Activated T-helper 1 cell treated with anti-CD3 and anti-CD28 coated beads, Interleukin-2, amount 50 U/mL, for 16 hours (primary cell): ENCODE measurements at regions not wholly inside any gene's neighbourhood (a gene's known extent, or its start where the extent isn't known, plus 50 kb on each side); places are given as distances from the start of the nearest gene placed in this dataset.
"Not testable (repeated sequence)": the region's sequence is repeated elsewhere in the genome, so short reads cannot be mapped to it uniquely, and the experiment has no call there.

Experiments used
- DNase-seq, 2 donors: peaks; one replicate each; pipeline ENCODE4 v3.0.0-alpha.2; 2020; ENCODE audit warnings: low read depth in 1 of 2, low spot score in 1 of 2

DNA sequence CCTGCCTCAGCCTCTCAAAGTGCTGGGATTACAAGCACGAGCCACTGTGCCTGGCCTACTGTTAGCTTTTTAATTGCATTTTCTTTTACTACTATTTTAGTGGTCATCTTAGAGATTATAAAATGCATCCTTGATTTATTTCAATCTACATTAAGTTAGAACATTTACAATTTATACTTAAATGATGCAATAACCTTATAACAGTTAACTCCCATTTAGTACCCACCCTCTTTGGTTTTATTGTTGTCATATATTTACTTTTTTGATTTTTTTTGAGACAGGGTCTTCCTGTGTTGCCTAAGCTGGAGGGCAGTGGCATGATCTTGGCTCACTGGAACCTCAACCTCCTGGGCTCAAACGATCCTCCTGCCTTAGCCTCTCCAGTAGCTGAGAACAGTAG lies 77.3 kb downstream of the PPCDC start:
- no peak for DNase-seq

DNA sequence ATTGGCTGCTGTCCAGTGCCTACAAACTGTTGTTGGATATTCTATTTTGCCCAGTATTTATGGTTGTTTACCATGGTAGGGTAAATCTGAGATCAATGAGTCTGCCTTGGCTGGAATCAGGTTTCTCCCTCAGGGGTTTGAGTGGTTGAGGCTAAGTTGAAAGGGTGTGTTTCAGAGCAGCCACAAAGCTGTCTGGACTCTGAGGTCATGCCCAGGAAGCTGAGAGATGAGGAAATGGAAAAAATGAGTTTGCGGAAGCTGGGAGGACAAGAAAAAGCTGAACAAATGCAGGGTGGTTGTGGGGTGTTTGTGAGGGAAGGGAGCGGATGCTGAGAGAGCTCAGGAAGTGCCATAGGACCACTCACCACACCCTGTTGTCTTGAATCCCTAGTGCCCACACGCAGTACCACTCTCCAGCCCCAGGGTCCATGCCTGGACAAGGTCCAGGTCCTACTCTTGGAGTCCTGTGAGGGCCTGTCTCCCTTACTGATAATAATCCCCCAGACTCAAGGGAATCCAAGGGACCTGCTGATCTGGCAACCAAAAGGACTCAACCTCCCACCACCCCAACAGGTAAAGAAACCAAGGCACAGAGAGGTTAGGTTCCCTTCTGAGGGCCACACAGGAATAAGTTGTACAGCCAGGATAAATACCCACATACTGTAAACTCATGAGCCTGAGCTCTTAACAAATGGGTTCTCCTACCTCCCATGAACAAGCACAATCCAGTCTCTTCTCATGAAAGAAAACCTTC lies 81.6 kb downstream of the PPCDC start:
- DNase-seq, result no peak

- no peak for DNase-seq
Measured at GRCh38 chr15:75107516-75107907, 84.1 kb downstream of the PPCDC start.

DNA sequence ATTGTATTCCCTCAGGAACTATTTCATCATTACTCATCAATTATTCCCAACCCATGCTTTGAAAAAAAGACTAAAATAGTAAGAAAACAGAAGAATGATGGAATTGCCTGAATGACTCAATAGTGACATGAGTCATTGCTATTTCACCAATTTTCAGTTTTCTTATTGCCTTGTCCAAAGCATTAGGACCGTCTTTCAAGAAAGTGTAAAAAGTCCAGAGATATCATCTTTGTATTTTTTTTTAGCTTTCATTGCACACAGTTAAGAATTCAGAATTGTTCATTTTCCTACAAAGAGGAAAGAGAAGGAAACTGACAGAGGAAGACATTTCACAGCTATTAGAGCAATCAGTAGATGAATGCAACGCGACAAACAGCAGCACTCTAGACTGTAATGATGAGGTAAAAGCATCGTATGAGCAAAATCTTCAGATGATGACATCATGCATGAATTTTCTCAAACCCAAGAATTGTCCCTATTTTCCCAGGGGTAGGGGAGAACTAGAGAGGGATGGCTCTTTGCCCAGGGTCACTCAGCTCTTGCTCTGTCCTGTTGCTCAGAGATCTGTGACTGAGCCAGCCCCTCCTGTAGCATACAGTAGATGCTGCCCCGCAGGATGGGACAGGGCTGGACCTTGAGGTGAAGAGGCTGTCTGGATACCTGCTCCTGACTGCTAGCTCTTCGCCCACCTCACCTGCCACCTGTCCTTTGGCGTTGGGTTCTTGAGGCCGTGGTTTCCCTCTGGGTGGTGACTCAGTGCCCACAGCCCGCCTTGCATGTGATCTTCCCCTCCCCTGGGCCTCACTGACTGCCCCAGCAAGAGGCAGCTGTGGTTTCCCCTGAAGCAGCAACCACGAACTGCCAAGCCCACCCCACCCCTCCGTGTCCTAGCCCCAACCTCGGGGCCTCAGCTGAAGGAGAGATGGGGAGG lies 84.8 kb downstream of the PPCDC start:
- DNase-seq, result peak in 1 of 2 donors; percentile 26

DNA sequence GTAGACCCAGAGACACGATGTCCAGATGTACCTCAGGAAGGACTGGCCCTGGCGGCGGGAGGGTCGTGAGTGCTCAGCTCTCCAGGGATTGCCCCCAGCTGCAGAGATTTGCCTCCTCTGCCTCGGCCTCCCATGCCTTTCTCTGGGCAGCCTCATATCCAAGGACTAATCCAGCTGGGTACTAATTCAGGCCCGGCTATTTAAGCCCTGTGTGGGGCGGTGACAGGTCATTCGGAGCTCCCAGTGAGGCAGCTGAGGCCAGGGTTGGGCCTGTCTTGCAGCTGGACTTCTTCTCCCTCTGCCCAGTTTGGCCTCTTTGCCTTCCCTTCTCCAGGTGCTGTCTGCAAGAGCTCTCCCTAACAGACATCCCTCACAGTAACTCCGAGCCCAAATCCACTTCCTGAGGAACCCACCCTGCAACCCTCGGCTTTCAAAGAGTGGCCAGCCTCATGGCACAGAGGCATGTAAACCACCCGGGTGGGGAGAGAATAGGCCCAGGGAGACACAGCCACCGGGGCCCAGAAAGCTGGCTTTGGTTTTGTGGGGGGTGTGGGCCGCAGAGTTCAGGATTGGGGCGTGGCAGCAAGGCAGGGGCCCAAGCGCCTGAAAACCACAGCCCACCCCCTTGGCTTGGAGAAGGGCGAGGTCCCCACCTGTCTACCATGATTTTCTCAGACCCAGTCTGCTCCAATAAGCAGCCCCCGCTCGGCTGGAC lies 85.8 kb downstream of the PPCDC start:
- no peak for DNase-seq

DNA sequence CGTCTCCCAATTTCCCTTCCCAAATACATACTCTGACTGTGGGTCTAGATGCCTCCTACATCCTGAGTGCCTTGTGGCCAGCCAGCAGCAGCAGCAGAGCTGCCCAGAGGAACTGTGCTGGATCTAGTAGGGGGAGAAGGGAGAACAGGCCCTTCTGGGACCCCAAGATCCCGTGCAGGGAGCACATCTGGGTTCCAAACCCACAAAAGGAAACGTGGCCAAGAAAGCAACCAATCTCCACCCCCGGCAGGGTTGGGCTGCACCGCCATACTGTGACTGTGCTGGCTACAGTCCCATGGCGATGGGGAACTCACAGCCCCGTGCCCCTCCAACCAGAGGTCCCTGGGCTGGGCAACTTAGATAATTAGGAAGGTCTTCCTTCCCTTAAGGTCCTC lies 86.3 kb downstream of the PPCDC start:
- DNase-seq, result no peak

- DNase-seq, result no peak
Measured at GRCh38 chr15:75112278-75112847, 89.0 kb downstream of the PPCDC start.

GRCh38 chr15:75112848-75113492 lies 88.7 kb upstream of the C15orf39 start:
- no peak for DNase-seq

DNA sequence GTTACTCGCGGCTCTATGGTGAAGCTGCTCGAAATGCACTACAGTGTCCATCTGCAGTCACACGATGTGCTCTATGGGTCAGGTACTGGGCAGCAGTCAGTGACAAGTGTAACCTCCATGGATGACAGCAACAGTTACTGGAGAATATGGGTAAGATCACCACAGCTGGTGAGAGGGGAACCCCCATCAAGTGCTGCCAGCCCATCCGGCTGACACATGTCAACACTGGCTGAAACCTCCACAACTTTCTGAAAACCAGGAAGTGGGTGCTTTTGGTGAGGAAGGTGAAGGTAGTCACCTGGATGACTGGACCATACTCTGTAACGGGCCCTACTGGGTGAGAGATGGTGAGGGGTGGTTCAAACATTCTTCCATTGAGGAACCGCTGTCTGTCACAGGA lies 87.4 kb upstream of the C15orf39 start:
- no peak for DNase-seq

DNA sequence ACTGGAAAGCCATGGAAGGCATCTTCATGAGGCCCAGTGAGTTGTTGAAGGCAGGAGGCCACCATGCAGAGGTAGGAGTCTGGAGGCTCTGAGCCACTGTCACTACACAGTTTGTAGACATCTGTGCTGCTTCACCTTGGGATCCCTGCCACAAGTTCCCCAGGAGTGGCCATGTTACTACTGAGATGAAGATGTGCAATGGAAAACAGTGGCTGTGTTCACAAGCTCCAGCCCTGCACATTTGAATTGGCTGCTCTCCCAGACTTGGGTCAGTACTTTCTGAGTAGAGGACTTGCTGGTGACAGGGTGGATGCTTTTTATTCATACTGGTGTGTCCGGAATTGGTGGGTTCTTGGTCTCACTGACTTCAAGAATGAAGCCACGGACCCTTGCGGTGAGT lies 86.9 kb upstream of the C15orf39 start:
- no peak for DNase-seq

GRCh38 chr15:75115411-75115913 lies 86.2 kb upstream of the C15orf39 start:
- not testable (repeated sequence) for DNase-seq

GRCh38 chr15:75116143-75116542 lies 85.5 kb upstream of the C15orf39 start:
- not testable (repeated sequence) for DNase-seq

DNA sequence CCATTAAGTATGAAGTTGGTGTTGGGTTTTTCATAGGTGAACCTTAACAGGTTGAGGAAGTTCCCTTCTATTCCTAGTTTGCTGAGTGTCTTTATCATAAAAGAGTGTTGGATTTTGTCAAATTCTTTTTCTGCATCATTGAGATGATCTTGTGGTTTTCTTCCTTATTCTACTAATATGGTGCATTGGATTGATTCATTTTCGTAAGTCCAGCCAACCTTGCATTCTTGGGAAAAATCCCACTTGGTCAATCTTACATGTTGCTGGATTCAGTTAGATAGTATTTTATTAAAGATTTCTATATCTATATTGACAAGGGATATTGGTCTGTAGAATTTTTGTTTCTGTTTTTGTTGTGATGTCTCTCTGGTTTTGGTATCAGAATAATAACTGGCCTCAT lies 83.7 kb upstream of the C15orf39 start:
- DNase-seq, result no peak

DNA sequence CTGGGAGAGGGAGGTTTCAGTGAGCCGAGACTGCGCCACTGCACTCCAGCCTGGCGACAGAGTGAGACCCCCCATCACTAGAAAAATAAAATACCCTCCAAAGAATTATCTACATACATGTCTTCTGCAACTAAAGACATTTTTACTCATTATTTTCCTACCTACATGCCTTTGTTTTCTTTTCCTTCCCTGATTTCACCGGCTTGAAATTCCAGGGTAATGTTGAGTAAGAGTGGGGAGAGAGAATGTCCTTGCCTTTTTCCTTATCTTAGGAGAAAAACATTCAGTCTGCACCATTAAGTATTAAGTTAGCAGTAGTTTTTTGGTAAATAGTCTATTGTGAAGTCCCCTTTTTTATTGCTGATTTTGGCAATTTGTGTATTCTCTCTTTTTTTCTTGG lies 82.4 kb upstream of the C15orf39 start:
- not testable (repeated sequence) for DNase-seq

DNA sequence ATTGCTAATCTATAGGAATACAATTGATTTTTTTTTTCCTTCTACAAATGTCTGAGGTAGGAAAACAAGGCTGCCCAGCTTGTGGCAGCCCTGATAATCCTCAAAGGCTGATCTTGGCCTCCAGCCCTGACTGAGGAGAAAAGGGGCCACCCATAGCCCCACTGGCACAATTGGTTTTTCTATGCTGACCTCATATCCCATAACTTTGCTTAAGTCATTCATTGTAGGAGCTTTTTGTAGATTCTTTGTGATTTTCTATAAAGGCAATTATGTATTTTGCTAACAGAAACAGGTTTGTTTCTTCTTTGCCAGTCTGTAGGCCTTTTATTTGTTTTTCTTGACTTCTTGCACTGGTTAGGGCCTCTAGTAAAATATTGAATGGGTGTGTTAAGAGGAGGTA lies 80.2 kb upstream of the C15orf39 start:
- DNase-seq, result no peak

DNA sequence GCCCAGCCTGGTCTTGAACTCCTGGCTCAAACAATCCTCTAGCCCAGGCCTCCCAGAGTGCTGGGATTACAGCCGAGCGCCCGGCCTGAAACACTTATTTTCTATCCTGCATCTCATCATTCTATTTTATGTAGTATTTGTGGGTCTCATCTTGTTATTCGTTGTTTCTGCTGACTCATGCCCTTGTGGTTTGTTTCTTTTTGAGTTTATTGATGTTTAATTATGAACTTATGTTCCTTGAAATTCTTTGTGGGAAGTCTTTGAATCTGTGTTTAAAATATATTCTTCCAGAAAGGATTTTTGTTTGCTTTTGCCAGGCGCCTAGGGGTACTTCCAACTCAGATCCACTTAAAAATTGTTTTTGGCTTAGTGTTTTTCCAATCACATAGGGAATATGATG lies 78.3 kb upstream of the C15orf39 start:
- no peak for DNase-seq

DNA sequence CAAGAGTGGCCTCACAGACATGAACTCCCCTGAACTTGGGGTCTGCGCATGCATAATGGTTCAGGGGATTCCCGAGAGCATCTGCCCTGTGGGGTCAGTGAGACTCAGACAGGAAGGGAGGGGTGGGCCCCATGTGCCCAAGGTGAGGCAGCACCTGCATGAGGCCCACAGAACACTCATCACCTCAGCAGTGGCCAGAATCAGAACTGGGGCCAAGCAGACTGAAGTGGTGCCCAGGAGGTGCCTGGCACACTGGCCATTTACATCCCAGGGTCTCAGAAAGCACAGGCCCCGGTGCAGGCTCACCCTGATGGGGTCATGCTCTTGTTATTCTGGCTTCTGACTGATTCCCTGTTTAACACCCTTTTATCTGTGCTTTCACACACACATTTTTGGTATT lies 77.4 kb upstream of the C15orf39 start:
- not testable (repeated sequence) for DNase-seq

GRCh38 chr15:75125935-75126334 lies 75.7 kb upstream of the C15orf39 start:
- DNase-seq, result no peak

- DNase-seq, result no peak
Measured at GRCh38 chr15:75126864-75127580, 74.7 kb upstream of the C15orf39 start.

GRCh38 chr15:75129788-75130187 lies 71.9 kb upstream of the C15orf39 start:
- DNase-seq, result no peak
